Retina (tissue), 1 donor: ENCODE measurements at regions not wholly inside any gene's neighbourhood (a gene's known extent, or its start where the extent isn't known, plus 50 kb on each side); places are given as distances from the start of the nearest gene placed in this dataset.
"Not testable (repeated sequence)": the region's sequence is repeated elsewhere in the genome, so short reads cannot be mapped to it uniquely, and the experiment has no call there.

Experiments
- DNase-seq: peaks from one replicate; pipeline ENCODE4 v3.0.0-alpha.2; 2016

GRCh38 chr1:98811-99210, 352.7 kb downstream of the OR4F29 start:
- not testable (repeated sequence) for DNase-seq

- DNase-seq: not testable (repeated sequence)
These were observed 360.2 kb downstream of the OR4F29 start for GRCh38 chr1:91279-91678.

- not testable (repeated sequence) for DNase-seq
These were observed 363.4 kb downstream of the OR4F29 start for GRCh38 chr1:88110-88509.

GRCh38 chr1:79152-79551, 372.3 kb downstream of the OR4F29 start:
- not testable (repeated sequence) for DNase-seq

GRCh38 chr1:65119-65518, 386.4 kb downstream of the OR4F29 start, which contains the start of gene OR4F5:
Gene OR4F5 (plus strand): TSS chr1:65419.
- not testable (repeated sequence) for DNase-seq

GRCh38 chr1:56014-56531, 395.4 kb downstream of the OR4F29 start:
- DNase-seq: not testable (repeated sequence)

- not testable (repeated sequence) for DNase-seq
These were observed 398.3 kb downstream of the OR4F29 start for GRCh38 chr1:53182-53581.

- DNase-seq: not testable (repeated sequence)
These were observed 409.5 kb downstream of the OR4F29 start for GRCh38 chr1:41965-42466.

GRCh38 chr1:41197-41596, 410.3 kb downstream of the OR4F29 start:
- DNase-seq: not testable (repeated sequence)

GRCh38 chr1:29183-29582, 422.3 kb downstream of the OR4F29 start:
- not testable (repeated sequence) for DNase-seq

- not testable (repeated sequence) for DNase-seq
These were observed 434.2 kb downstream of the OR4F29 start for GRCh38 chr1:17298-17697.

- not testable (repeated sequence) for DNase-seq
These were observed 435.5 kb downstream of the OR4F29 start for GRCh38 chr1:16025-16424.

- not testable (repeated sequence) for DNase-seq
These were observed 441.3 kb downstream of the OR4F29 start for GRCh38 chr1:9941-10717.
